B cell (primary cell): ENCODE measurements at regions not wholly inside any gene's neighbourhood (a gene's known extent, or its start where the extent isn't known, plus 50 kb on each side); places are given as distances from the start of the nearest gene placed in this dataset.

Experiments
- ATAC-seq: fragments of 200-7000 bp; cut with Tn5 transposase; one replicate; pipeline ENCODE4 v1.10.0; 2021; ENCODE audit warnings: low read depth, mild to moderate bottlenecking, moderate number of reproducible peaks, moderate library complexity
- CTCF ChIA-PET: fragments of 350-600 bp; sonication (Branson Sonifier 250); formaldehyde crosslinking; loops from one replicate; lab custom pipeline; 2021; ENCODE audit warnings: antibody characterized with exemption, inconsistent platforms; lab: Charles Lee
- POLR2A ChIA-PET: fragments of 350-600 bp; sonication (Branson Sonifier 250); formaldehyde crosslinking; loops from one replicate; lab custom pipeline; 2021; ENCODE audit warnings: antibody characterized with exemption; lab: Charles Lee
- DNase-seq: peaks from one replicate; pipeline ENCODE4 v3.0.0; 2013
- H2AFZ ChIP-seq: 2 replicates; pipeline ENCODE4 v1.6.1; 2012; ENCODE audit warnings: mild to moderate bottlenecking, low read depth, low read length; ENCODE audit not compliant: insufficient read depth, poor library complexity, severe bottlenecking
- H3K27ac ChIP-seq, 2 donors: 1 replicate in 1 of 2; 2 replicates in 1 of 2; pipeline ENCODE4 v1.5.1; 2012 to 2013; ENCODE audit warnings: low read length in 2 of 2, mild to moderate bottlenecking in 2 of 2, moderate library complexity in 1 of 2
- H3K27me3 ChIP-seq, 4 experiments: fragments of 200-600 bp in 1 of 4; sonication (generic) in 1 of 4; replicated peaks in 1 of 4; 1 replicate in 2 of 4; 2 replicates in 2 of 4; pipeline versions ENCODE4 v1.6.1 to v1.7.0; 2013 to 2016; ENCODE audit warnings: low read length in 3 of 4, mild to moderate bottlenecking in 2 of 4, mixed read lengths in 1 of 4, moderate library complexity in 1 of 4; ENCODE audit not compliant: insufficient read depth in 4 of 4, control insufficient read depth in 3 of 4; ENCODE audit errors: control extremely low read depth in 1 of 4
- H3K36me3 ChIP-seq, 2 experiments: replicated peaks in 1 of 2; 1 replicate in 1 of 2; 2 replicates in 1 of 2; pipeline versions ENCODE4 v1.6.1 to v1.7.1; 2013; ENCODE audit warnings: low read length in 1 of 2; ENCODE audit not compliant: insufficient read depth in 2 of 2, control insufficient read depth in 1 of 2; ENCODE audit errors: control extremely low read depth in 1 of 2, extremely low read depth in 1 of 2
- H3K4me1 ChIP-seq, 2 donors: fragments of 200-600 bp in 1 of 2; sonication (generic) in 1 of 2; 1 replicate in 1 of 2; 2 replicates in 1 of 2; pipeline versions ENCODE4 v1.5.1 to v1.6.1; 2013 to 2017; ENCODE audit warnings: low read length in 2 of 2; ENCODE audit not compliant: control insufficient read depth in 2 of 2, insufficient read depth in 2 of 2
- H3K4me2 ChIP-seq: replicated peaks from 2 replicates; pipeline ENCODE3; 2012; ENCODE audit warnings: mild to moderate bottlenecking, low read depth, low read length; ENCODE audit not compliant: poor library complexity, severe bottlenecking
- H3K4me3 ChIP-seq, 5 experiments: fragments of 200-600 bp in 1 of 5; sonication (generic) in 1 of 5; 1 replicate in 3 of 5; 2 replicates in 2 of 5; pipeline versions ENCODE4 v1.5.1 to v1.7.0; 2011 to 2016; ENCODE audit warnings: low read length in 4 of 5, mild to moderate bottlenecking in 4 of 5, low read depth in 2 of 5, control low read depth in 1 of 5, moderate library complexity in 1 of 5; ENCODE audit not compliant: insufficient read depth in 1 of 5; ENCODE audit errors: control extremely low read depth in 1 of 5, extremely low read depth in 1 of 5
- H3K79me2 ChIP-seq: fragments of 200-600 bp; sonication (generic); one replicate; pipeline ENCODE4 v1.6.0; 2016; ENCODE audit warnings: low read length; ENCODE audit not compliant: control insufficient read depth, insufficient read depth
- H3K9ac ChIP-seq: fragments of 200-600 bp; sonication (generic); 2 replicates; pipeline ENCODE4 v1.6.1; 2017; ENCODE audit warnings: mild to moderate bottlenecking, low read length, moderate library complexity
- H3K9me3 ChIP-seq, 3 donors: one replicate each; pipeline versions ENCODE4 v1.6.1 to v1.7.1; 2013; ENCODE audit warnings: low read length in 2 of 3; ENCODE audit not compliant: control insufficient read depth in 2 of 3, insufficient read depth in 1 of 3; ENCODE audit errors: control extremely low read depth in 1 of 3
- H4K20me1 ChIP-seq: 2 replicates; pipeline ENCODE4 v1.6.0; 2012; ENCODE audit warnings: mild to moderate bottlenecking, low read length; ENCODE audit not compliant: insufficient read depth, control insufficient read depth, poor library complexity, severe bottlenecking
- H3K27ac Mint-ChIP-seq: one replicate; pipeline ENCODE4 v1.8.0; 2021; ENCODE audit warnings: mixed read lengths
- H3K27me3 Mint-ChIP-seq: one replicate; pipeline ENCODE4 v1.8.0; 2021; ENCODE audit warnings: mixed read lengths
- H3K4me1 Mint-ChIP-seq: one replicate; pipeline ENCODE4 v1.8.0; 2021; ENCODE audit warnings: mixed read lengths
- H3K4me3 Mint-ChIP-seq: one replicate; pipeline ENCODE4 v1.8.0; 2021; ENCODE audit warnings: mixed read lengths
- H3K9me3 Mint-ChIP-seq: one replicate; pipeline ENCODE4 v1.8.0; 2022; ENCODE audit warnings: mixed read lengths; ENCODE audit not compliant: insufficient read depth
- EZH2 ChIP-seq: IDR thresholded peaks from 2 replicates; pipeline ENCODE4 v1.6.1; 2012; ENCODE audit warnings: borderline replicate concordance, low read depth, mild to moderate bottlenecking, moderate library complexity, low read length; ENCODE audit not compliant: insufficient read depth, poor library complexity, severe bottlenecking
- WGBS: methylation state at CpG from one replicate; pipeline ENCODE4 v1.1.5; 2013; ENCODE audit warnings: missing lambda C conversion rate; ENCODE audit not compliant: insufficient coverage; 5-methylcytosine and 5-hydroxymethylcytosine counted together
- intact Hi-C: fragments of 100-400 bp; cut with micrococcal nuclease; formaldehyde crosslinking; loops from one replicate; pipeline ENCODE4 v1.10.0; 2022
- TF ChIP-seq, protein P1 (sequence below): fragments of 200-600 bp; IDR thresholded peaks from one replicate; pipeline ENCODE4 v1.8.0; 2022; ENCODE audit warnings: antibody characterized with exemption, mild to moderate bottlenecking

DNA sequence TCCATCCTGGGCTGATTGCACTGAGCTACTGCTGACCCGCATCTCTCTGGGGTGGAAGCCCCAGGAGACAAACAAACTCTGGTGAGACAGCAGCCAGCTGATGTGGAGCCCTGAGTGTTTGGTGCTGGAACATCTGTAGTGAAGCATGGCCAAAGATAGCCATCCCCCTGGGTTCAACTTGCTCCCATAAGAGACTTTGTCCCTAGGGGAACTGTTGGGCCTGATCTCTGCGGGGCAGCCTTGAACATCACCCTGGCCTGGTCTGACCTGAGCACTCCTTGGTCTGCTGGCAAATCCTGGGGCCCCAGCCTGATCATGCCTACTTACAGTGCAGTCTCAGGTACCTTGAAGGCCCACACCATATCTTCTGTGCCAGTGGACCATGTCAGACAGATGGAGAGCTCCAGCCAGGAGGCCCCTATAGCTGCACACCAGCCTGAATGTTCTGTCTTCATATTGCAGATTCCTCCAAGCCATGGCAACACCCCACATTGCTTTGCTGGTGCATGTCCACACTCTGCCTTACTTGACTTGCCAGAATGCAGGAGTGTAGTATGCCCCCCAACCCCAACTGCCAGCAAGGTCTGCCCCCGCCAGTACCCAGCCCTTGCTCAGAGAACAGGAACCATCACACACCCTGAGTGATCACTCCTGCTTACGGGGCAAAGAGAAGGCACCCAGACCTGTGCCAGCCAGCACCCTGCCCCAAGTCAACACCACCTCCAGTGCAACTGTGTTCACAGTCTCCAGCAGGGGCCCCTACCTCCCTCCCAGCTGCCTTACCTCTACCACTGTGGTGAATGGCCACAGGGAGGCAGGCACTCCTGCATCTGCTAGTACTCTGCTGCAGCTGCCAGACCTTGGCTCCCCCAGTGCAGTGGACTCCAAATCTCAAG, 690.5 kb upstream of the NR5A2 start:
- H3K4me3 ChIP-seq, result no peak overlapping the region
- no peaks in the 10 kb centered on the region for H3K79me2 ChIP-seq
- H2AFZ ChIP-seq, result no peak overlapping the region
- 91% methylated on average over 4 of the region's 4 CpGs for WGBS
- no peak overlapping the region for H3K9ac ChIP-seq
- ATAC-seq (no peak), DNase-seq (peak; percentile 18)
- ChIA-PET CTCF (no interaction called here), POLR2A (no interaction called here)
- H3K4me3 Mint-ChIP-seq, result no peak overlapping the region
- no peaks in the 10 kb centered on the region for H3K4me1 Mint-ChIP-seq
- H3K36me3 ChIP-seq, result no peaks in the 10 kb centered on the region
- H3K4me1 ChIP-seq, result no peaks in the 10 kb centered on the region
- no peaks in the 10 kb centered on the region for H3K9me3 Mint-ChIP-seq
- H4K20me1 ChIP-seq, result no peaks in the 10 kb centered on the region
- intact Hi-C loops, result no loop called here
- no peaks in the 10 kb centered on the region for H3K27me3 ChIP-seq
- H3K27ac Mint-ChIP-seq, result no peak overlapping the region
- TF ChIP-seq, protein P1, sequence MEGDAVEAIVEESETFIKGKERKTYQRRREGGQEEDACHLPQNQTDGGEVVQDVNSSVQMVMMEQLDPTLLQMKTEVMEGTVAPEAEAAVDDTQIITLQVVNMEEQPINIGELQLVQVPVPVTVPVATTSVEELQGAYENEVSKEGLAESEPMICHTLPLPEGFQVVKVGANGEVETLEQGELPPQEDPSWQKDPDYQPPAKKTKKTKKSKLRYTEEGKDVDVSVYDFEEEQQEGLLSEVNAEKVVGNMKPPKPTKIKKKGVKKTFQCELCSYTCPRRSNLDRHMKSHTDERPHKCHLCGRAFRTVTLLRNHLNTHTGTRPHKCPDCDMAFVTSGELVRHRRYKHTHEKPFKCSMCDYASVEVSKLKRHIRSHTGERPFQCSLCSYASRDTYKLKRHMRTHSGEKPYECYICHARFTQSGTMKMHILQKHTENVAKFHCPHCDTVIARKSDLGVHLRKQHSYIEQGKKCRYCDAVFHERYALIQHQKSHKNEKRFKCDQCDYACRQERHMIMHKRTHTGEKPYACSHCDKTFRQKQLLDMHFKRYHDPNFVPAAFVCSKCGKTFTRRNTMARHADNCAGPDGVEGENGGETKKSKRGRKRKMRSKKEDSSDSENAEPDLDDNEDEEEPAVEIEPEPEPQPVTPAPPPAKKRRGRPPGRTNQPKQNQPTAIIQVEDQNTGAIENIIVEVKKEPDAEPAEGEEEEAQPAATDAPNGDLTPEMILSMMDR, result no peak
- no peak for TF ChIP-seq EZH2
- H3K27me3 Mint-ChIP-seq, result peaks cover 5% of the 10 kb centered on the region
- peaks cover 0 to 6% (median 0%) of the 10 kb centered on the region in 3 donors for H3K9me3 ChIP-seq
- H3K27ac ChIP-seq, result no peak overlapping the region
- no peak overlapping the region for H3K4me2 ChIP-seq

DNA sequence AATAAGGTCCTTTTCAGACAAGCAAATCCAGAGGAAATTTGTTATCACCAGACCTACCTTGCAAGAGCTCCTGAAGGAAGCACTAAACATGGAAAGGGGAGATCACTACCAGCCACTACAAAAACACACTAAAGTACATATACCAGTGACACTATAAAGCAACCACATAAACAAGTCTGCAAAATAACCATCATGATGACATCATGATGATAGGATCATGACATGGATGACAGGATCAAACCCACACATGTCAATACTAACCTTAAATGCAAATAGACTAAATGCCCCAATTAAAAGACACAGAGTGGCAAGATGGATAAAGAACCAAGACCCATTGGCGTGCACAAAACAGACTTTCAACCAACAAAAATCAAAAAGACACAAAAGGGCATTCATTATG, 688.8 kb upstream of the NR5A2 start:
- Histone ChIP-seq H3K9me3 (peaks cover 0 to 6% (median 0%) of the 10 kb centered on the region in 3 donors), H3K9ac (no peak overlapping the region), H3K79me2 (no peaks in the 10 kb centered on the region), H3K4me2 (no peak overlapping the region), H3K27ac (no peak overlapping the region), H3K4me3 (no peak overlapping the region), H3K36me3 (no peaks in the 10 kb centered on the region), H3K4me1 (no peaks in the 10 kb centered on the region), H2AFZ (no peak overlapping the region), H3K27me3 (no peaks in the 10 kb centered on the region), H4K20me1 (no peaks in the 10 kb centered on the region)
- Mint-ChIP-seq H3K4me1 (no peaks in the 10 kb centered on the region), H3K27ac (no peak overlapping the region), H3K27me3 (peaks cover 5% of the 10 kb centered on the region), H3K9me3 (no peaks in the 10 kb centered on the region), H3K4me3 (no peak overlapping the region)
- CTCF ChIA-PET, result no interaction called here
- POLR2A ChIA-PET, result no interaction called here
- intact Hi-C loops, result no loop called here
- DNase-seq, result no peak
- no peak for ATAC-seq
- TF ChIP-seq, protein P1, result no peak
- no peak for TF ChIP-seq EZH2
- WGBS, result no CpG with 5 or more reads among the region's 1 CpG
